SK-N-SH (cell line): ENCODE measurements at regions not wholly inside any gene's neighbourhood (a gene's known extent, or its start where the extent isn't known, plus 50 kb on each side); places are given as distances from the start of the nearest gene placed in this dataset.

ENCODE experiments used
- CTCF ChIA-PET: fragments of 300-600, 350-600 bp; formaldehyde crosslinking; extraction: SDS; loops from one replicate; lab custom pipeline; 2021; lab: Yijun Ruan, JAX
- POLR2A ChIA-PET: fragments of 350-600 bp; sonication (Branson Sonifier 250); formaldehyde crosslinking; extraction: SDS; loops from one replicate; lab custom pipeline; 2020; ENCODE audit warnings: antibody characterized with exemption, inconsistent platforms; lab: Yijun Ruan, JAX
- DNase-seq: peaks from one replicate; pipeline ENCODE4 v3.0.0; 2012
- H2AFZ ChIP-seq: fragments of 200-600 bp; sonication (generic); 2 replicates; pipeline ENCODE4 v1.8.1; 2016; ENCODE audit warnings: antibody characterized with exemption, mild to moderate bottlenecking, low read depth
- H3F3A ChIP-seq: fragments of 200-600 bp; sonication (generic); replicated peaks from 2 replicates; pipeline ENCODE3; 2016; ENCODE audit warnings: antibody characterized with exemption, mild to moderate bottlenecking; ENCODE audit not compliant: insufficient read depth
- H3K27ac ChIP-seq, 2 experiments: fragments of 200-500 bp in 1 of 2; fragments of 200-600 bp in 1 of 2; sonication (Bioruptor generic) in 1 of 2; sonication (generic), shearing (Covaris generic) in 1 of 2; 2 replicates each; pipeline versions ENCODE4 v1.5.1 to v1.6.1; 2014 to 2016; ENCODE audit warnings: low read depth in 2 of 2, inconsistent platforms in 1 of 2, low read length in 1 of 2, mild to moderate bottlenecking in 1 of 2, mixed read lengths in 1 of 2
- H3K27me3 ChIP-seq: fragments of 200-600 bp; sonication (generic), shearing (Covaris generic); 2 replicates; pipeline ENCODE4 v1.6.1; 2016; ENCODE audit warnings: mixed run types; ENCODE audit not compliant: insufficient read depth
- H3K36me3 ChIP-seq, 2 experiments: fragments of 200-500 bp in 1 of 2; fragments of 200-600 bp in 1 of 2; sonication (Bioruptor generic) in 1 of 2; sonication (generic) in 1 of 2; replicated peaks in 1 of 2; 2 replicates each; pipeline versions ENCODE3 to v1.5.1; 2014 to 2016; ENCODE audit warnings: low read length in 1 of 2, mild to moderate bottlenecking in 1 of 2; ENCODE audit not compliant: insufficient read depth in 2 of 2, control insufficient read depth in 1 of 2
- H3K4me1 ChIP-seq, 2 experiments: fragments of 200-500 bp in 1 of 2; fragments of 200-600 bp in 1 of 2; sonication (Bioruptor generic) in 1 of 2; sonication (generic), shearing (Covaris generic) in 1 of 2; 2 replicates each; pipeline versions ENCODE4 v1.5.1 to v1.6.1; 2014 to 2016; ENCODE audit warnings: low read depth in 1 of 2, low read length in 1 of 2, mixed run types in 1 of 2; ENCODE audit not compliant: insufficient read depth in 2 of 2, control insufficient read depth in 1 of 2
- H3K4me2 ChIP-seq: fragments of 200-600 bp; sonication (generic), shearing (Covaris generic); 2 replicates; pipeline ENCODE4 v1.6.1; 2017; ENCODE audit warnings: mixed run types
- H3K4me3 ChIP-seq, 2 experiments: fragments of 200-500 bp in 1 of 2; fragments of 200-600 bp in 1 of 2; sonication (Bioruptor generic) in 1 of 2; sonication (generic), shearing (Covaris generic) in 1 of 2; 2 replicates each; pipeline versions ENCODE4 v1.5.1 to v1.8.1; 2014 to 2016; ENCODE audit warnings: low read depth in 2 of 2, inconsistent platforms in 1 of 2, low read length in 1 of 2, mild to moderate bottlenecking in 1 of 2, mixed read lengths in 1 of 2, moderate library complexity in 1 of 2
- H3K79me2 ChIP-seq: fragments of 200-600 bp; sonication (generic); 2 replicates; pipeline ENCODE4 v1.8.1; 2017; ENCODE audit warnings: mild to moderate bottlenecking; ENCODE audit not compliant: insufficient read depth
- H3K9ac ChIP-seq: fragments of 200-600 bp; sonication (generic); 2 replicates; pipeline ENCODE4 v1.6.1; 2017; ENCODE audit warnings: mixed run types
- H3K9me2 ChIP-seq: fragments of 200-600 bp; sonication (generic); 2 replicates; pipeline ENCODE4 v1.6.1; 2017; ENCODE audit warnings: mixed run types
- H3K9me3 ChIP-seq: fragments of 200-600 bp; sonication (generic); 2 replicates; pipeline ENCODE4 v1.6.1; 2017; ENCODE audit warnings: mixed run types, mild to moderate bottlenecking, moderate library complexity
- H4K20me1 ChIP-seq: fragments of 200-600 bp; sonication (generic); 2 replicates; pipeline ENCODE4 v1.6.1; 2017; ENCODE audit warnings: mild to moderate bottlenecking, mixed run types; ENCODE audit not compliant: insufficient read depth
- CHD2 ChIP-seq: fragments of 150-350 bp; IDR thresholded peaks from 2 replicates; pipeline ENCODE4 v1.6.1; 2018; ENCODE audit warnings: low read length; ENCODE audit not compliant: partially characterized antibody
- ELF1 ChIP-seq: IDR thresholded peaks from 2 replicates; pipeline ENCODE4 v1.4.0; 2012
- EP300 ChIP-seq, 2 experiments: IDR thresholded peaks; 2 replicates each; pipeline versions ENCODE4 v1.4.0 to v1.6.1; 2012; ENCODE audit warnings: borderline replicate concordance in 1 of 2, low read depth in 1 of 2, low read length in 1 of 2
- FOSL2 ChIP-seq: IDR thresholded peaks from 2 replicates; pipeline ENCODE4 v1.4.0; 2012; ENCODE audit warnings: low read depth, mild to moderate bottlenecking, moderate library complexity, borderline replicate concordance
- FOXJ3 ChIP-seq: sonication (generic); formaldehyde crosslinking; IDR thresholded peaks from 2 replicates; pipeline ENCODE4 v1.5.1; 2020; ENCODE audit warnings: mild to moderate bottlenecking, missing genetic modification reagents
- FOXM1 ChIP-seq: IDR thresholded peaks from 2 replicates; pipeline ENCODE4 v1.4.0; 2012; ENCODE audit warnings: low read depth, mild to moderate bottlenecking
- GATA2 ChIP-seq: sonication (generic); formaldehyde crosslinking; IDR thresholded peaks from 2 replicates; pipeline ENCODE4 v1.5.0; 2020; ENCODE audit warnings: mild to moderate bottlenecking, missing genetic modification reagents
- JUND ChIP-seq: IDR thresholded peaks from 2 replicates; pipeline ENCODE4 v1.4.0; 2012
- MEF2A ChIP-seq: IDR thresholded peaks from 2 replicates; pipeline ENCODE4 v1.4.0; 2012; ENCODE audit warnings: low read depth, borderline replicate concordance
- MXI1 ChIP-seq: IDR thresholded peaks from 2 replicates; pipeline ENCODE4 v1.6.1; 2012; ENCODE audit warnings: mild to moderate bottlenecking, low read depth, low read length, improper control_type of control experiment
- NRF1 ChIP-seq: IDR thresholded peaks from 2 replicates; pipeline ENCODE4 v1.6.1; 2012; ENCODE audit warnings: low read depth, mild to moderate bottlenecking, low read length
- RCOR1 ChIP-seq: fragments of 150-350 bp; IDR thresholded peaks from 2 replicates; pipeline ENCODE4 v1.6.1; 2017; ENCODE audit warnings: antibody characterized with exemption, low read length
- RFX5 ChIP-seq: IDR thresholded peaks from 2 replicates; pipeline ENCODE4 v1.6.1; 2012; ENCODE audit warnings: mild to moderate bottlenecking, improper control_type of control experiment, low read length
- SIN3A ChIP-seq: IDR thresholded peaks from 2 replicates; pipeline ENCODE4 v1.6.1; 2012; ENCODE audit warnings: low read depth, mild to moderate bottlenecking, low read length, moderate library complexity, borderline replicate concordance
- SMC3 ChIP-seq: IDR thresholded peaks from 2 replicates; pipeline ENCODE4 v1.6.1; 2012; ENCODE audit warnings: low read depth, low read length, improper control_type of control experiment
- TCF12 ChIP-seq: IDR thresholded peaks from 2 replicates; pipeline ENCODE4 v1.4.0; 2012
- TEAD4 ChIP-seq: IDR thresholded peaks from 2 replicates; pipeline ENCODE4 v1.4.0; 2012; ENCODE audit warnings: mild to moderate bottlenecking, borderline replicate concordance; ENCODE audit not compliant: insufficient read depth
- USF1 ChIP-seq: IDR thresholded peaks from 2 replicates; pipeline ENCODE4 v1.4.0; 2012; ENCODE audit warnings: low read depth, borderline replicate concordance
- USF2 ChIP-seq: fragments of 150-350 bp; IDR thresholded peaks from 2 replicates; pipeline ENCODE4 v1.6.1; 2017; ENCODE audit warnings: antibody characterized with exemption, low read length, low read depth, borderline replicate concordance
- YY1 ChIP-seq: IDR thresholded peaks from 2 replicates; pipeline ENCODE4 v1.4.0; 2012; ENCODE audit warnings: low read depth, mild to moderate bottlenecking
- TF ChIP-seq, protein P1 (sequence below): IDR thresholded peaks from 2 replicates; pipeline ENCODE4 v1.4.0; 2012; ENCODE audit warnings: low read depth, borderline replicate concordance
- TF ChIP-seq, protein P2 (sequence below): fragments of 200-600 bp; sonication (generic); IDR thresholded peaks from 2 replicates; pipeline ENCODE4 v1.6.1; 2017; ENCODE audit warnings: antibody characterized with exemption, mild to moderate bottlenecking, moderate library complexity
- TF ChIP-seq, protein P3 (sequence below): IDR thresholded peaks from 2 replicates; pipeline ENCODE4 v1.6.1; 2012; ENCODE audit warnings: mild to moderate bottlenecking, low read depth, low read length, moderate library complexity

- TF ChIP-seq, protein P1, sequence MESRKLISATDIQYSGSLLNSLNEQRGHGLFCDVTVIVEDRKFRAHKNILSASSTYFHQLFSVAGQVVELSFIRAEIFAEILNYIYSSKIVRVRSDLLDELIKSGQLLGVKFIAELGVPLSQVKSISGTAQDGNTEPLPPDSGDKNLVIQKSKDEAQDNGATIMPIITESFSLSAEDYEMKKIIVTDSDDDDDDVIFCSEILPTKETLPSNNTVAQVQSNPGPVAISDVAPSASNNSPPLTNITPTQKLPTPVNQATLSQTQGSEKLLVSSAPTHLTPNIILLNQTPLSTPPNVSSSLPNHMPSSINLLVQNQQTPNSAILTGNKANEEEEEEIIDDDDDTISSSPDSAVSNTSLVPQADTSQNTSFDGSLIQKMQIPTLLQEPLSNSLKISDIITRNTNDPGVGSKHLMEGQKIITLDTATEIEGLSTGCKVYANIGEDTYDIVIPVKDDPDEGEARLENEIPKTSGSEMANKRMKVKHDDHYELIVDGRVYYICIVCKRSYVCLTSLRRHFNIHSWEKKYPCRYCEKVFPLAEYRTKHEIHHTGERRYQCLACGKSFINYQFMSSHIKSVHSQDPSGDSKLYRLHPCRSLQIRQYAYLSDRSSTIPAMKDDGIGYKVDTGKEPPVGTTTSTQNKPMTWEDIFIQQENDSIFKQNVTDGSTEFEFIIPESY: no peak
- TF ChIP-seq EP300 (IDR thresholded peaks at IDR 0.05; ENCODE audit: borderline replicate concordance in 1 of 2, low read depth in 1 of 2, low read length in 1 of 2): no peak
- no peak for TF ChIP-seq NRF1
- no peak for TF ChIP-seq USF1
- TF ChIP-seq TCF12: no peak
- TF ChIP-seq TEAD4: no peak
- TF ChIP-seq MXI1: no peak
- no peak for TF ChIP-seq GATA2 (CRISPR knock-in tag)
- no peak for TF ChIP-seq YY1
- no peak for TF ChIP-seq FOXJ3 (CRISPR knock-in tag)
- TF ChIP-seq FOXM1: no peak
These were observed 333.4 kb downstream of the YTHDC2 start (continued) for GRCh38 chr5:113846941-113847340.

- TF ChIP-seq CHD2 (no peak), MXI1 (no peak), YY1 (no peak), EP300 (IDR thresholded peaks at IDR 0.05; ENCODE audit: borderline replicate concordance in 1 of 2, low read depth in 1 of 2, low read length in 1 of 2) (no peak), NRF1 (no peak), TEAD4 (no peak), MEF2A (no peak), SIN3A (no peak), USF2 (no peak), SMC3 (no peak), TCF12 (no peak), FOXM1 (no peak), FOSL2 (no peak), JUND (no peak), ELF1 (no peak), RFX5 (no peak), RCOR1 (no peak)
- TF ChIP-seq, protein P2, sequence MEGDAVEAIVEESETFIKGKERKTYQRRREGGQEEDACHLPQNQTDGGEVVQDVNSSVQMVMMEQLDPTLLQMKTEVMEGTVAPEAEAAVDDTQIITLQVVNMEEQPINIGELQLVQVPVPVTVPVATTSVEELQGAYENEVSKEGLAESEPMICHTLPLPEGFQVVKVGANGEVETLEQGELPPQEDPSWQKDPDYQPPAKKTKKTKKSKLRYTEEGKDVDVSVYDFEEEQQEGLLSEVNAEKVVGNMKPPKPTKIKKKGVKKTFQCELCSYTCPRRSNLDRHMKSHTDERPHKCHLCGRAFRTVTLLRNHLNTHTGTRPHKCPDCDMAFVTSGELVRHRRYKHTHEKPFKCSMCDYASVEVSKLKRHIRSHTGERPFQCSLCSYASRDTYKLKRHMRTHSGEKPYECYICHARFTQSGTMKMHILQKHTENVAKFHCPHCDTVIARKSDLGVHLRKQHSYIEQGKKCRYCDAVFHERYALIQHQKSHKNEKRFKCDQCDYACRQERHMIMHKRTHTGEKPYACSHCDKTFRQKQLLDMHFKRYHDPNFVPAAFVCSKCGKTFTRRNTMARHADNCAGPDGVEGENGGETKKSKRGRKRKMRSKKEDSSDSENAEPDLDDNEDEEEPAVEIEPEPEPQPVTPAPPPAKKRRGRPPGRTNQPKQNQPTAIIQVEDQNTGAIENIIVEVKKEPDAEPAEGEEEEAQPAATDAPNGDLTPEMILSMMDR: no peak
- TF ChIP-seq, protein P3, sequence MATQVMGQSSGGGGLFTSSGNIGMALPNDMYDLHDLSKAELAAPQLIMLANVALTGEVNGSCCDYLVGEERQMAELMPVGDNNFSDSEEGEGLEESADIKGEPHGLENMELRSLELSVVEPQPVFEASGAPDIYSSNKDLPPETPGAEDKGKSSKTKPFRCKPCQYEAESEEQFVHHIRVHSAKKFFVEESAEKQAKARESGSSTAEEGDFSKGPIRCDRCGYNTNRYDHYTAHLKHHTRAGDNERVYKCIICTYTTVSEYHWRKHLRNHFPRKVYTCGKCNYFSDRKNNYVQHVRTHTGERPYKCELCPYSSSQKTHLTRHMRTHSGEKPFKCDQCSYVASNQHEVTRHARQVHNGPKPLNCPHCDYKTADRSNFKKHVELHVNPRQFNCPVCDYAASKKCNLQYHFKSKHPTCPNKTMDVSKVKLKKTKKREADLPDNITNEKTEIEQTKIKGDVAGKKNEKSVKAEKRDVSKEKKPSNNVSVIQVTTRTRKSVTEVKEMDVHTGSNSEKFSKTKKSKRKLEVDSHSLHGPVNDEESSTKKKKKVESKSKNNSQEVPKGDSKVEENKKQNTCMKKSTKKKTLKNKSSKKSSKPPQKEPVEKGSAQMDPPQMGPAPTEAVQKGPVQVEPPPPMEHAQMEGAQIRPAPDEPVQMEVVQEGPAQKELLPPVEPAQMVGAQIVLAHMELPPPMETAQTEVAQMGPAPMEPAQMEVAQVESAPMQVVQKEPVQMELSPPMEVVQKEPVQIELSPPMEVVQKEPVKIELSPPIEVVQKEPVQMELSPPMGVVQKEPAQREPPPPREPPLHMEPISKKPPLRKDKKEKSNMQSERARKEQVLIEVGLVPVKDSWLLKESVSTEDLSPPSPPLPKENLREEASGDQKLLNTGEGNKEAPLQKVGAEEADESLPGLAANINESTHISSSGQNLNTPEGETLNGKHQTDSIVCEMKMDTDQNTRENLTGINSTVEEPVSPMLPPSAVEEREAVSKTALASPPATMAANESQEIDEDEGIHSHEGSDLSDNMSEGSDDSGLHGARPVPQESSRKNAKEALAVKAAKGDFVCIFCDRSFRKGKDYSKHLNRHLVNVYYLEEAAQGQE: no peak
- Histone ChIP-seq H3K27ac (no peak overlapping the region), H3F3A (no peaks in the 10 kb centered on the region), H3K9ac (no peak overlapping the region), H3K9me3 (no peaks in the 10 kb centered on the region), H3K4me2 (no peak overlapping the region), H3K36me3 (no peaks in the 10 kb centered on the region), H3K9me2 (no peaks in the 10 kb centered on the region), H3K79me2 (no peaks in the 10 kb centered on the region), H3K4me1 (no peaks in the 10 kb centered on the region), H3K4me3 (no peak overlapping the region), H3K27me3 (no peaks in the 10 kb centered on the region), H4K20me1 (no peaks in the 10 kb centered on the region), H2AFZ (no peak overlapping the region)
- CTCF ChIA-PET: interaction anchor here (0.9 kb wide), 1 partner anchor 9 kb away, joined by 3 read pairs; no protein-coding TSS in a partner anchor
- POLR2A ChIA-PET: no interaction called here
- no peak for DNase-seq
These were observed 350.9 kb downstream of the YTHDC2 start for GRCh38 chr5:113864437-113864836.
